Embryonic facial prominence (tissue), 1 donor: ENCODE measurements at regions not wholly inside any gene's neighbourhood (a gene's known extent, or its start where the extent isn't known, plus 50 kb on each side); places are given as distances from the start of the nearest gene placed in this dataset.

ENCODE experiments used
- DNase-seq: peaks from one replicate; pipeline ENCODE4 v3.0.0-alpha.2; 2016; ENCODE audit errors: extremely low spot score

DNA sequence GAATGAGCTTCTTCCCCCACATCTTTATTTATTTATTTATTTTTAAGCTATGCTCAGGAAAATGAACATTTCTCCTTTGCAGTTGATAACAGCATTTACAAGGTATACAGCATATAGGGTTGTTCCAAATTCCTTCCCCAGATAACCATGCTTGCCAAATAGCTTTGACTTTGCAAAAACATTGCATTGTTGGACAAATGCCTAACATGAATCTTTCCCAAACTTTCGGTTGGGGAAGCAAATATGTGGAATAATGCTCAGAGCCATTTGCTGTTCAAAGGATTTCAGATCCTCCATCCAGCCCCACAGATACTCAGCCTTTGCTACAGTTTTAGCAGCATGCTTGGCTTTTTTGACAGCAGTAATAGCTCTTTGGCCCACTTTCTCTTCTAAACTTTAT is 127.2 kb upstream of the AGA start:
- no peak for DNase-seq

GRCh38 chr4:177573507-177573906 is 131.3 kb upstream of the AGA start:
- no peak for DNase-seq

DNA sequence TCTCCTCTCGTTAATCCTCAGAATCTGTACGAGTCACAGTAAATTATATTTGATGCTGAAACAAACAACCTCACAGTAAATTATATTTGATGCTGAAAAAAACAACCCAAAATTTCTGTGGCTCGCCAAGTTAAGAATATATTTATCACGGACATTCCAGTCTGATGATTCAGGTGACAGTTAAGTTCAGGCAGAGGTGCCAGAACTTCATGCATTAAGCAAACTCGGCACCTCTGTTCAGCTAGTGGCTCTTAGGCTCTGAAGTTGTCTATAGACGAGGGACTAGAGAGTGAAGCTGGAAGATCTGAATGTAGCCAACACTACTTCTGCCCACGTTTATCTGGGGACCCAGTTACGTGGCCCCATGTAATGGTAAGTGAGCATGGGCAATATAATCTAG is 132.2 kb upstream of the AGA start:
- DNase-seq: no peak

DNA sequence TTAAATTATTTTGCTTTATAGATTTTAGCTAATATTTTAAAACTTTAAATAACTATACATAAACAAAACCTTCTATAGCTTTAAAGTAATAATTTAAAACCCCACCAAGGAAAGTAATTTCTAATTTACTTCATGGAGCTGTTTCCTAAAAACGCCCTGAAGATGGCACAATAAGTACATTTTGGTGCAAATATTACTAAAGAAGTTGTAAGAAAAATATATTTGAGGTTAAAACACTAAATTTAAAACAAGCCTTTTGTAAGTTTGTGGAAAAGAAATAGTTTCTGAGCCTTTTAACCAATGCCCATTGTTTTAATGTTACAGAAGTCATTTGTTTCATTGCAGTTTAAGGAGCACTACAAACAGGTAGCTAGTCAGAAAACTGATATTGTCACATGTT is 137.4 kb upstream of the AGA start:
- DNase-seq: no peak

- no peak for DNase-seq
Measured at GRCh38 chr4:177582992-177583391, 140.8 kb upstream of the AGA start.

DNA sequence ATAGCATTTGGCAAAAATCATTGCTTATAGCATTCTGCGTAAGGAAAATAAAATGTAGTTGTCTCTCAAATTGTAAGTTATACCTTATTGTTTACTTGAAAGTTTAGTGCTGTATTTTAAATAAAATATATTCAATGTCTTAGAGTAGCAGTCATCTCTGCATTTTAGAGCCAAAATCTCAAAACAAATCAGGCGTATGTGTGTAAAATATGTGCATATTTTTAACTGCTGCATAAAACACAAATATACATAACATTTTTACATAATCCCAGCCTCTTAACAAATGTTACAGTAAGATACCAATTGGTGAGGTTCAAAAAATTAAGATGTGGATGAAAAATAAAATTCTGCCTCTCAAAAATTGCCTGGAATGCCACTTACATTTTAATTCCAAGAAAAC is 145.8 kb upstream of the AGA start:
- DNase-seq: no peak

DNA sequence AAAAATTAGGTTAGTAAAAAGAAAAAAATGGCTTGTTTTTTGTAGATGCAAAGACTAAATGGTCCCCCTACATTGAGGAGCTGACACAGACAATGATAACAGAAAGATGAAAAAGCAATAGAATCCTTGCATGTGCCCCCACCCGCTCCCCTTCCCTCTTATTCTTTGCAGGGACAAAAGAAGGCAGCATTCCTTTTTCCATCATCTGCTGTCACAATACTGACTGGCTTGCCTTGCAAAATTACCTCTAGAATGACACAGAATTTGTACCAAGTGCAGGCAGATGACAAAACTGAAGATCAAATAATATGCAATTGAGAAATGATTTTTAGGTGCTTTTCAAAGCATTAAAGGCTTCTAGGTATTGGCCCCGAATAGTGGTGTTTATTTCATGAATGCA is 153.1 kb upstream of the AGA start:
- no peak for DNase-seq

GRCh38 chr4:177596035-177596434 is 153.8 kb upstream of the AGA start:
- no peak for DNase-seq

DNA sequence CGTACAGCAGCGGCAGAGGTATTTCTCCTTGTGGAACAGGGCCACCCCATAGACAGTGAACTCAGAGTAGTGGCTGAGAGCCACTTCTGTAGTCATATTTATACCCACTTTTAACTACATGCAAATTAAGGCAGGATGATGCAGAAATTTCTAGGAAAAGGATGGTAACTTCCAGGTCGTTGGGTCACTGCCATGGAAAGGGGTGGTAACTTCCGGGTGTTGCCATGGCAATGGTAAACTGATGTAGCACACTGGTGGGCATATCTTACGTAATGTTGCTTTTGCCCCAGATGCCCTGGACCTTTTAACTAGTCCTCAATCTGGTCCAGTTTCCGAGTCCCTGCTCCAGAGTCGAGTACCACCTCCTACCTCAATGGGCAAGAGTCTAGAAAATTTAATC is 154.8 kb upstream of the AGA start:
- DNase-seq: no peak

GRCh38 chr4:177605252-177605651 is 163.0 kb upstream of the AGA start:
- DNase-seq: no peak

DNA sequence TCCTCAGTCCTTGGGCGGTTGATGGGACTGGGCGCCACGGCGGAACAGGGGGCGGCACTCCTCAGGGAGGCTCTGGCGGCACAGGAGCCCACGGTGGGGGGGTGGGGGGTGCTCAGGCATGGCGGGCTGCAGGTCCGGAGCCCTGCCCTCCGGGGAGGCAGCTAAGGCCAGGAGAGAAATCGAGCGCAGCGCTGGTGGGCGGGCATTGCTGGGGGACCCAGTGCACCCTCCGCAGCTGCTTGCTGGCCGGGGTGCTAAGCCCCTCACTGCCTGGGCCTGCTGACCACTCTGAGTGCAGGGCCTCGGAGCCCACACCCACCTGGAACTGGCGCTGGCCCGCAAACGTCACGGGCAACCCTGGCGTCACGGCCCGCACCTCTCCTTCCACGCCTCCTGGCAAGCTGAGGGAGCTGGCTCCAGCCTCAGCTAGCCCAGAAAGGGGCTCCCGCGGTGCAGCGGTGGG is 164.9 kb upstream of the AGA start:
- no peak for DNase-seq

GRCh38 chr4:177611974-177612664 is 169.9 kb upstream of the AGA start:
- no peak for DNase-seq

DNA sequence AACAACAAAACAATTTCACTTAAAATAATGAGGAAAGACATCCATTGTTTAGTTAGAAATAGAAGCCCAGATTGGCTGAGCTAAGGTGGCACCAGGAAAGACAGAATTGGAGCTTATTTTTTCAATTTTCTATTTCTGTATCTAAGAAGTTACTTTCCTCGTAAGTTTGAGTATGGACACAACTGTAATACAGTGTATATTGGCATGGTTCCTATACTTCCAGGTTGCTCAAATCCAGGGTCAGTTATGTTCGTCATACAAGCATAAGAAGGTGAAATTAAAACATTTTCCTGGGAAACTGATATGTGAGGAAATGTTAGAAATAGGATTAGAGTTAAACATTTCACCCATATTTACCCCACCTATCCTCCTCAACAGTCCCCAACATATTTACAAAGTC is 170.4 kb upstream of the AGA start:
- no peak for DNase-seq

DNA sequence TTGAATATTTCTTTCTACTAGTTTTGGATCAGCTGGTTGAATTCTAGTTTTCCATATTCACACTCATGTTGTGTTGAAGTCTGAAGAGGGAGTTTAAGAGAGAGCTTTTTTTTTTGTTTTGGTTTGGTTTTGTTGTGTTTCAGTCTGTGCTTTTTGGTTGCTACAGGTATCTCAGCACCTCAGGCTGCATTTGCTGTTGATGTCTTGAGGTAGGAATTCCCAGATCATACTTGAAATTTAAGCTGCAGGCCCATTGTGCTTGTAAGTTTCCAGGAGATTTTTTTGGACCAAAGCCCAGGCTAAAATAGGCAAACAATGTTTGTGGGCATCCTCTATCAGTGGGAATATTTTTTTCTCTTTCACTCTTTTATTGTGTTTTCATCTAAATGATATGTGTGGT is 190.2 kb upstream of the AGA start:
- no peak for DNase-seq

DNA sequence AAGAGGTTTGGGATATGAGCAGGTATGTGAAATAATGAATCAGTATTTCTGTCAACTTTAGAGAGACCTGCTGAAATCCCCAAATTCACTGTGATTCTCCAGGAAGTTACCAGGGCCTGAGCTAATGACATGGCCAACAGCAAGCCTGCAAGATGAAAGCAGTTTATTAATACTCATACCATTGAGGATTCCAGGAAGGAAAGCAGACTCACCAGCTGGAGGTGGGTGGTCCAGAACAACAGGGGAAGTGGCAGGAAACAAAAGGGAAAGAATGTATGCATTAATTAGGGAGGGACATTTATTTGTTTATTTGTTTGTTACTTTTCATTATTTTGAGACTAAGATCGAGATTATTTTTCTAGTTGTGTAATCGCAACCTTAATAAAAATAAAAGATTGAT is 196.6 kb upstream of the AGA start:
- no peak for DNase-seq

GRCh38 chr4:177640864-177641263 is 198.6 kb upstream of the AGA start:
- DNase-seq: no peak

GRCh38 chr4:177660223-177660622 is 218.0 kb upstream of the AGA start:
- no peak for DNase-seq

GRCh38 chr4:177667687-177668086 is 225.4 kb upstream of the AGA start:
- DNase-seq: no peak

- no peak for DNase-seq
Measured at GRCh38 chr4:177671387-177671786, 229.2 kb upstream of the AGA start.

DNA sequence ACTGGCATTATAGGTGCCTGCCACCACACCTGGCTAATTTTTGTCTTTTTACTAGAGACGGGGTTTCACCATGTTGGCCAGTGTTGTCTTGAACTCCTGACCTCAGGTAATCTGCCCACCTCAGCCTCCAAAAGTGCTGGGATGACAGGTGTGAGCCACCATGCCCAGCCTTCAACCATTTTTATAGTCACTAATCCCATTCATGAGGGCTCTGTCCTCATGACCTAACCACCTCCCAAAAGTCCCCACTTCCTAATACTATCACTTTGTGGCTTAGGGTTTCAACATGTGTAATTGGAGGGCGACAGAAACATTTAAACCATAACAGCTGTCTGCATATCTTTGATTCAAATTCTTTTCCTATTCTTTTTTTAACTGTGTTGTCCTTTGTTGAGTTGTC is 229.6 kb upstream of the AGA start:
- DNase-seq: no peak

- no peak for DNase-seq
Measured at GRCh38 chr4:177673985-177674489, 231.8 kb upstream of the AGA start.

GRCh38 chr4:177680308-177680707 is 238.1 kb upstream of the AGA start:
- DNase-seq: no peak

GRCh38 chr4:177681902-177682301 is 239.7 kb upstream of the AGA start:
- no peak for DNase-seq

GRCh38 chr4:177687117-177687516 is 244.9 kb upstream of the AGA start:
- no peak for DNase-seq
